Hematopoietic multipotent progenitor cell (in vitro differentiated cells): ENCODE measurements at regions not wholly inside any gene's neighbourhood (a gene's known extent, or its start where the extent isn't known, plus 50 kb on each side); places are given as distances from the start of the nearest gene placed in this dataset.
"Not testable (repeated sequence)": the region's sequence is repeated elsewhere in the genome, so short reads cannot be mapped to it uniquely, and the experiment has no call there.

Experiments
- DNase-seq, 3 donors: peaks; one replicate each; pipeline ENCODE4 v3.0.0-alpha.2; 2011 to 2015; ENCODE audit warnings: low read depth in 2 of 3, low spot score in 2 of 3

- not testable (repeated sequence) for DNase-seq
Observed at GRCh38 chr12:76292891-76293290, 55.3 kb downstream of the BBS10 start.

GRCh38 chr12:76292305-76292704, 55.9 kb downstream of the BBS10 start:
- DNase-seq: not testable (repeated sequence)

- no peak for DNase-seq
Observed at GRCh38 chr12:76290963-76291859, 57.0 kb downstream of the BBS10 start.

- no peak for DNase-seq
Observed at GRCh38 chr12:76288218-76288617, 60.0 kb downstream of the BBS10 start.

- no peak for DNase-seq
Observed at GRCh38 chr12:76284816-76285750, 63.1 kb downstream of the BBS10 start.

GRCh38 chr12:76282744-76283143, 65.5 kb downstream of the BBS10 start:
- DNase-seq: no peak

- no peak for DNase-seq
Observed at GRCh38 chr12:76277480-76277879, 70.7 kb downstream of the BBS10 start.

- no peak for DNase-seq
Observed at GRCh38 chr12:76276499-76277151, 71.6 kb downstream of the BBS10 start.

GRCh38 chr12:76275511-76276093, 72.6 kb downstream of the BBS10 start:
- no peak for DNase-seq

GRCh38 chr12:76274420-76275083, 73.7 kb downstream of the BBS10 start:
- DNase-seq: no peak

- no peak for DNase-seq
Observed at GRCh38 chr12:76272287-76272686, 75.9 kb downstream of the BBS10 start.

GRCh38 chr12:76270657-76271358, 77.4 kb downstream of the BBS10 start:
- no peak for DNase-seq

GRCh38 chr12:76268267-76268666, 79.9 kb downstream of the BBS10 start:
- DNase-seq: no peak

- no peak for DNase-seq
Observed at GRCh38 chr12:76266797-76267196, 81.4 kb downstream of the BBS10 start.

GRCh38 chr12:76265424-76266180, 82.6 kb downstream of the BBS10 start:
- no peak for DNase-seq

- DNase-seq: no peak
Observed at GRCh38 chr12:76264611-76265012, 83.6 kb downstream of the BBS10 start.

GRCh38 chr12:76263696-76264095, 84.5 kb downstream of the BBS10 start:
- no peak for DNase-seq

GRCh38 chr12:76260390-76260748, 87.8 kb downstream of the BBS10 start:
- DNase-seq: no peak
